ENCODE measurements at regions not wholly inside any gene's neighbourhood (a gene's known extent, or its start where the extent isn't known, plus 50 kb on each side); places are given as distances from the start of the nearest gene placed in this dataset.

DNA sequence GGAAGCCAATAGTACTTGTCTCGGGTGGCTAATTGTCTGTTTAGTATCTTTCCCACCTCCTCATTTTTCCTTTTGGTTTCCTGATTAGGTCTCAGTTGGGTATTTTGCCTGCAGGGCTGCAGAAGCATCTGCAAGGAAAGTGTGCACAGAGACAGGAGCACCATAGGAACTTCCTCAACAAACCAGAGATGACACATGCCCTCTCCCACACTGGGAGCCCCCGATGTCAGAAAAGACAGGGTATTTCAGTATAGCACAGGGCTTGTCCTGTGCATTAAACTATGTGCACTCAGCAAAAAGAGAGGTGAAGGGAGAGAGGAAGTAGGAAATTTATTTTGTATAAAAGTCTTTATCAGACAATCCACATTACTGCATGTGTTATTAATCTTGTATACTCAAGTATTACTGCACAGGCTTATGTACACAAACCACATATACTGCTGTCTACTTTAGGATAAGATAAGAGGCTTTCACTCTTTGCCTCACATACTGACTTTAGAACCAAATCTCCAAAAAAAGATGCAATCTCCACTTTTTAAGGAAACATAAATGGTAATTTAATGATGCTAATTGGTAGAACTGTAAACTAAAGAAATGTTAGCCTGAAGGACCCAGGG lies 501.0 kb downstream of the FOXO1 start:
- TF ChIP-seq REST (IDR thresholded peaks at IDR 0.05; ENCODE audit: insufficient read depth in 1 of 2, low read depth in 2 of 2, low read length in 2 of 2) (no peak), TAF1 (IDR thresholded peaks at IDR 0.05; ENCODE audit: borderline replicate concordance, insufficient read depth, low read length) (no peak), POLR2AphosphoS5 (IDR thresholded peaks at IDR 0.05; ENCODE audit: low read depth, low read length) (no peak)

DNA sequence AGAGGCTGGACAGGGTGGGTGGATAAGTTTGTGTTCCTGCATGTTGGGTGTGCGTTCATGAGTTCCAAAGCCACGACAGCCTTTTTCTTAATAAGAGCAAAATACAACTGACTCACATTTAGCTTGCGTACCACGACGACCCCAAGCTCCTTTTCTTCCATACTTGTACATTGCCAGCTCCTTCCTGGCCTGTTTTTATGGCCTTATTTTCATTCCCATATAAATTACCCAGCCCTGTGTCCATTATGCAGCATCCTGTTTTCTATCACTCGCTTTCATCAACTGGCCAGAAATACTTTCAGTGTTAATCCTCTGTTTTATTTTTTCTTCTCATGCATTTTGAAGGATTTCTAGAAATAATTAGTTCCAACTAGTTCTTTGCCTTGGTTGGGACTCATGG lies 499.1 kb downstream of the FOXO1 start:
- TF ChIP-seq POLR2AphosphoS5 (IDR thresholded peaks at IDR 0.05; ENCODE audit: low read depth, low read length): no peak
- TF ChIP-seq FOXP2 (optimal IDR thresholded peaks at IDR 0.05; ENCODE audit: borderline replicate concordance, extremely low read depth, extremely low read length, insufficient read depth): no peak
- TF ChIP-seq SIN3A (IDR thresholded peaks at IDR 0.05; ENCODE audit: borderline replicate concordance, insufficient read depth, low read length): no peak
- TF ChIP-seq TAF1 (IDR thresholded peaks at IDR 0.05; ENCODE audit: borderline replicate concordance, insufficient read depth, low read length): no peak
- TF ChIP-seq REST (IDR thresholded peaks at IDR 0.05; ENCODE audit: insufficient read depth in 1 of 2, low read depth in 2 of 2, low read length in 2 of 2): no peak

DNA sequence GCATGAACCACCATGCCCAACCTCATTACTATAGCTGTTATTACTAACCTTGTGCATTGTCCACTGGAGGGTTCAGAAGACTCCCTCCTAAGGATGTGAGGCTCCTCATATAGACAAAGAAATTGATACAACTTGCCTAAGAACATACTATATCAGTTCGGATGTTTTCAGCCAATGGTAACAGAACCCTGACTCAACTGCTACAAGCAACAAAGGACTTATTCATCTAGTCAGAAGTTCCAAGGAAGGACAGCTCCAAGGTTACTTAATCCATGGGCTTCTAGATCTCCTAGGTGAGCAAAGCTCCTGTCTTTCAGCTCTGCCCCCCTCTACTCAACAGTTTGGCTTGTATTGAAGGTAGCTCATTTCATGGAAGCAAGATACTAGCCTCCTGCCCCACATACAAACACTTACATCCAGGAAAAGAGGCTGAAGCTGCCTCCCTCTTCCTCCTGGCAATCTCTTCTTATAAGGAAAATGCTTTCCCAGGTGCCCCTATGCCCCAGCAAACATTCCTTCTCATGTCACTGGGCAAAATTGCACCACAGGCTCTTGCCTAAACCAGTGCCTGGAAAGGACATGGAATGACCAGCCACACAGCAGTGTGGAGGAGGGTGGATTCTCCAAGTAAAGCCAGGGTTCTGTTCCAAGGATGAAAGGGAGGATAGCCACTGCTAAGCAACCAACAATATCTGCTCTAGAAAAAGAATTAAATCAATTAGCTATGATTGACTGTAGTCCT lies 497.8 kb downstream of the FOXO1 start:
- TF ChIP-seq SIN3A (IDR thresholded peaks at IDR 0.05; ENCODE audit: borderline replicate concordance, insufficient read depth, low read length) (no peak), TAF1 (IDR thresholded peaks at IDR 0.05; ENCODE audit: borderline replicate concordance, insufficient read depth, low read length) (no peak)

- no peak for TF ChIP-seq REST (IDR thresholded peaks at IDR 0.05; ENCODE audit: insufficient read depth in 1 of 2, low read depth in 2 of 2, low read length in 2 of 2)
Measured at GRCh38 chr13:40169476-40169875, 497.0 kb downstream of the FOXO1 start.

GRCh38 chr13:40170091-40170490 lies 496.4 kb downstream of the FOXO1 start:
- TF ChIP-seq TAF1 (IDR thresholded peaks at IDR 0.05; ENCODE audit: borderline replicate concordance, insufficient read depth, low read length): no peak
- TF ChIP-seq REST (IDR thresholded peaks at IDR 0.05; ENCODE audit: insufficient read depth in 1 of 2, low read depth in 2 of 2, low read length in 2 of 2): no peak
- TF ChIP-seq POLR2AphosphoS5 (IDR thresholded peaks at IDR 0.05; ENCODE audit: low read depth, low read length): no peak
- no peak for TF ChIP-seq SIN3A (IDR thresholded peaks at IDR 0.05; ENCODE audit: borderline replicate concordance, insufficient read depth, low read length)
- TF ChIP-seq FOXP2 (optimal IDR thresholded peaks at IDR 0.05; ENCODE audit: borderline replicate concordance, extremely low read depth, extremely low read length, insufficient read depth): no peak

Data from PFSK-1 (cell line).